Loucy (cell line): ENCODE measurements at regions not wholly inside any gene's neighbourhood (a gene's known extent, or its start where the extent isn't known, plus 50 kb on each side); places are given as distances from the start of the nearest gene placed in this dataset.

Experiments
- H2AFZ ChIP-seq: fragments of 200-600 bp; sonication (generic); 2 replicates; pipeline ENCODE4 v1.6.0; 2016; ENCODE audit warnings: antibody characterized with exemption, mild to moderate bottlenecking, low read length, moderate library complexity
- H3F3A ChIP-seq: fragments of 200-600 bp; 2 replicates; pipeline ENCODE4 v1.6.0; 2016; ENCODE audit warnings: antibody characterized with exemption, low read depth, mild to moderate bottlenecking
- H3K27me3 ChIP-seq: fragments of 200-600 bp; sonication (generic); 2 replicates; pipeline ENCODE4 v1.6.1; 2014; ENCODE audit warnings: low read length, mild to moderate bottlenecking; ENCODE audit not compliant: insufficient read depth, poor library complexity, severe bottlenecking
- H3K36me3 ChIP-seq: fragments of 200-600 bp; sonication (generic); 2 replicates; pipeline ENCODE4 v1.6.1; 2016; ENCODE audit warnings: low read length; ENCODE audit not compliant: insufficient read depth
- H3K4me1 ChIP-seq: fragments of 200-600 bp; sonication (generic); 2 replicates; pipeline ENCODE4 v1.5.1; 2014; ENCODE audit warnings: low read length, mild to moderate bottlenecking; ENCODE audit not compliant: insufficient read depth, poor library complexity, severe bottlenecking
- H3K4me2 ChIP-seq: fragments of 200-600 bp; sonication (generic); 2 replicates; pipeline ENCODE4 v1.6.0; 2014; ENCODE audit warnings: antibody characterized with exemption, low read length, low read depth, mild to moderate bottlenecking; ENCODE audit not compliant: poor library complexity, severe bottlenecking
- H3K4me3 ChIP-seq: fragments of 200-600 bp; sonication (generic); 2 replicates; pipeline ENCODE4 v1.5.1; 2014; ENCODE audit warnings: low read length, mild to moderate bottlenecking, mixed read lengths; ENCODE audit not compliant: poor library complexity, severe bottlenecking
- H3K79me2 ChIP-seq: fragments of 200-600 bp; sonication (generic); 2 replicates; pipeline ENCODE4 v1.6.1; 2014; ENCODE audit warnings: low read length; ENCODE audit not compliant: insufficient read depth
- H3K9ac ChIP-seq: fragments of 200-600 bp; sonication (generic); 2 replicates; pipeline ENCODE4 v1.6.0; 2014; ENCODE audit warnings: mild to moderate bottlenecking, low read depth, low read length, moderate library complexity; ENCODE audit not compliant: poor library complexity, severe bottlenecking
- H3K9me2 ChIP-seq: fragments of 200-600 bp; sonication (generic); replicated peaks from 2 replicates; pipeline ENCODE4 v1.6.1; 2016; ENCODE audit warnings: low read depth, low read length, mixed read lengths
- H3K9me3 ChIP-seq: fragments of 200-600 bp; sonication (generic); 2 replicates; pipeline ENCODE4 v1.6.1; 2014; ENCODE audit warnings: mild to moderate bottlenecking, antibody characterized with exemption, low read length, low read depth; ENCODE audit not compliant: insufficient read depth
- H4K20me1 ChIP-seq: fragments of 200-600 bp; sonication (generic); 2 replicates; pipeline ENCODE4 v1.6.0; 2014; ENCODE audit warnings: antibody characterized with exemption, low read length, mild to moderate bottlenecking; ENCODE audit not compliant: insufficient read depth, poor library complexity, severe bottlenecking
- CTCF ChIP-seq: fragments of 200-600 bp; sonication (generic); conservative IDR thresholded peaks from 2 replicates; pipeline ENCODE4 v1.5.1; 2014; ENCODE audit warnings: mild to moderate bottlenecking, antibody characterized with exemption, low read length
- EZH2phosphoT487 ChIP-seq: fragments of 200-600 bp; IDR thresholded peaks from 2 replicates; pipeline ENCODE4 v1.6.1; 2018; ENCODE audit warnings: antibody characterized with exemption, mild to moderate bottlenecking, moderate library complexity, borderline replicate concordance

- Histone ChIP-seq H3K4me3 (no peak overlapping the region), H4K20me1 (no peaks in the 10 kb centered on the region), H3K9me3 (no peaks in the 10 kb centered on the region), H3K4me2 (no peak overlapping the region), H3K27me3 (no peaks in the 10 kb centered on the region), H3K36me3 (no peaks in the 10 kb centered on the region), H3K9ac (no peak overlapping the region), H3K4me1 (peaks cover 9% of the 10 kb centered on the region), H2AFZ (no peak overlapping the region), H3K9me2 (no peaks in the 10 kb centered on the region), H3K79me2 (no peaks in the 10 kb centered on the region), H3F3A (no peaks in the 10 kb centered on the region)
- TF ChIP-seq CTCF (no peak), EZH2phosphoT487 (no peak)
Measured at GRCh38 chr16:87210894-87211293, 106.3 kb downstream of the C16orf95 start.

- Histone ChIP-seq H3F3A (no peaks in the 10 kb centered on the region), H4K20me1 (no peaks in the 10 kb centered on the region)
Measured at GRCh38 chr16:87212026-87212425, 105.2 kb downstream of the C16orf95 start.

GRCh38 chr16:87213536-87213935 lies 103.7 kb downstream of the C16orf95 start:
- H3K4me3 ChIP-seq = no peak overlapping the region
- no peaks in the 10 kb centered on the region for H3K27me3 ChIP-seq
- H3K4me1 ChIP-seq = no peaks in the 10 kb centered on the region
- no peak overlapping the region for H2AFZ ChIP-seq
- H3K36me3 ChIP-seq = no peaks in the 10 kb centered on the region
- no peaks in the 10 kb centered on the region for H3K79me2 ChIP-seq
- H3K9me3 ChIP-seq = no peaks in the 10 kb centered on the region
- H4K20me1 ChIP-seq = no peaks in the 10 kb centered on the region
- no peaks in the 10 kb centered on the region for H3K9me2 ChIP-seq
- no peaks in the 10 kb centered on the region for H3F3A ChIP-seq
- H3K9ac ChIP-seq = no peak overlapping the region
- H3K4me2 ChIP-seq = no peak overlapping the region
- TF ChIP-seq EZH2phosphoT487 (no peak), CTCF (no peak)

More at GRCh38 chr16:87212026-87212425, 105.2 kb downstream of the C16orf95 start:
- Histone ChIP-seq H3K27me3 (no peaks in the 10 kb centered on the region), H3K9me2 (no peaks in the 10 kb centered on the region), H3K36me3 (no peaks in the 10 kb centered on the region), H2AFZ (no peak overlapping the region), H3K9ac (no peak overlapping the region), H3K4me1 (peaks cover 9% of the 10 kb centered on the region), H3K79me2 (no peaks in the 10 kb centered on the region), H3K9me3 (no peaks in the 10 kb centered on the region), H3K4me2 (no peak overlapping the region), H3K4me3 (no peak overlapping the region)
- TF ChIP-seq EZH2phosphoT487 (no peak), CTCF (no peak)
